Hippocampal formation (tissue), 2 donors: ENCODE measurements at regions not wholly inside any gene's neighbourhood (a gene's known extent, or its start where the extent isn't known, plus 50 kb on each side); places are given as distances from the start of the nearest gene placed in this dataset.
"Not testable (repeated sequence)": the region's sequence is repeated elsewhere in the genome, so short reads cannot be mapped to it uniquely, and the experiment has no call there.

ENCODE experiments used
- DNase-seq, 2 donors: peaks; one replicate each; lab custom pipeline; 2025; lab: John Stamatoyannopoulos, UW

DNA sequence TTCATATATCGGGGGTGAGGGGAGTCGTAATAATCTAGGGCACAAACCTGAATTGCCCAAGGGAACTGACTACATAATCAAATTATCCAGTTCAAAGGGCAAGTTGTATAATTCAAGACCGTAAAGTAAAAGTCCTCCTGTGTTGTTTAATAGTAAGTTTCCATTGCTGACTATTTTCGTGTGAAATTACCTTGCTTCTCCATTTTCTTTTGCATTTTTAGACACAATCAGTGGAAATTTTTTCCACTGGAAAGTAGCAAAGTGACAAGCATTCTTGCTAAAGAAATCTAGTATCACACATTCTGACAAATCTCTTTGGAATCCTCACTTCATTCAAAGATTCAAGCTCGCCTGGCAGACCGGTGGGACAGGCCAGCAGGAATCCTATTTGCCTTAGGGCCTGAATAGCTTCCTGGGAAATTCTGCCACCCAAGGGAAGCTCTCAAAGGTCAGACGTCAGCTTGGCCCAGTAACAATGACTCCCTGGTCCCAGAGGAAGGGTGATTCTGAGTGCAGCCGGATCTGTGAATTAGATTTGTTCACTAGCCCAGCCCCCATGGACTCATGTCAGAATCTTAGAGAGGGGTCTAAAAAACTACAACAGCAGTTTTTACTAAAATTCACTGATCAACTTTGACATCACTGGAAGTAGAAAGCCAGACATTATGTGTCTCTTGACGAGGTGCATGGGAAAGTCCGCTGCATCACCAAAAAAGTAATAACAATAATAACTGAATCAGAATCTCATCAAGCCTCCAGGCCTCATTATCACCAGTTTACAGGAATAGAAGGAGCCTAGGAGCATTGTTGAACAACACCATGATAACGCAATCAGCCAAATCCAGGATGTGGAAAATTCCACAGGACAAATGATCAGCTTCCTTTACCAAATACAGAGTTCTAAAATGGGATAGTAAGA lies 161.0 kb downstream of the SKIDA1 start:
- no peak for DNase-seq

DNA sequence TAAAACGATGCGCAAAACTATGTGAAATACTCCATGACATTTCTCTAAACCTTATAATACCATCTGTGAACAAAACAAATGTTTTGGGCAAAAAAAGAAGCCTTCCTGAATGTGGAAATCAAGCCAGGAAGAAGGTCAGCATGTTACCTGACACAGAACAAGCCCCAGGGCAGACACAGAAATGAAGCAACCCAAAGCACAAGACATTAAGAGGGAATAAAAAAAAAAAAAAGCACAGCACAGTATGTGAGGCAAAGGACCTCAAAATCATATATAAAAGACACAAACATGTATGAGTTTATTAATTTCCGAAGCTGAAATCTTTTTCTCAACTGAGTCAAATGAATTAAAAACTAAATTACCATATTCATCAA lies 161.8 kb downstream of the SKIDA1 start:
- DNase-seq: no peak

DNA sequence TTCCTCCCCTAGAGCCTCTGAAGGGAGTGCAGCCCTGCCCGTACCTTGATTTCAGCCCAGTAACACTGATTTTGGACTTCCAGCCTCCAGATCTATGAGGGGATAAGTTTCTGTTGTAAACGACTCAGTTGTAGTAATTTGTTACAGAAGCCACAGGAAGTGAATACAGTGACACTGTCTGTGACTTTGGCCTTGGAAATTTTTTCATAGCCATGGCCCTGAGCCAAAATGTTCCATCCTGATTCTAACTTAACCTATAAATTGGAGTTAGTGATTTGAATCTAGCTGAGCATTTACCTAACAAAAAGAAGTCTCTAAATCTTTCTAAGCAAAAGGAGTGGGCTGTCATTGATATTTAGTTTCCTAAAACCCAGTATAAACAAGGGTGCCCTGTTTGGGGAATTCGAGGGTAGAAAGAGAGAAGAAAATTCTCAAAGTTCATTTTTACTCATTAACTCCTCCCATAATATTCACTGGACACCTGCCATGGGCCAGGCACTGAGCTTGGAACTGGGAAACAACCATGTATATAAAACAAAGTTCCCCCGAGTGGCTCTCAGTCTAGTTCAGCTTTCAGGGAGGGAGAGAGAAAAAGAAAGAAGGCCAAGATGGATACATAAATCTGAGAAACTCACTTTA lies 162.3 kb downstream of the SKIDA1 start:
- no peak for DNase-seq

DNA sequence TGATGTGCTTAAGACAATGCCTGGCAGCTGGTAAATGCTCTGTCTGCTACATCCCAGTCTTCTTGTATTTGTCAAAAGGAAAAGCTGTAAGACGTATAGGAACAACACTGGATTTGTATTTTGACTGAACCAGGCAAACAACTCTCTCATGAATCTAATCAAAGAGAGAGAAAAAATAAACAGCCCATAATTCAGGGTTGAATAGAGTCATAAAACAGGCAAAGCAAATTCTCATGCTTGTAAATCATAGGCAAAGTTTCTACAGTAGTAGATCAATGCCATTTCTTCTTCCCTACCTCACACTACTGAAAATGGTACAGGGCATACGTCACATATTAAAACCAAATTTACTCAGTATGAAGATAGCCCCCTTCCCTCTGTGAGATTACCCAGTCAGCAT lies 166.3 kb downstream of the SKIDA1 start:
- no peak for DNase-seq

DNA sequence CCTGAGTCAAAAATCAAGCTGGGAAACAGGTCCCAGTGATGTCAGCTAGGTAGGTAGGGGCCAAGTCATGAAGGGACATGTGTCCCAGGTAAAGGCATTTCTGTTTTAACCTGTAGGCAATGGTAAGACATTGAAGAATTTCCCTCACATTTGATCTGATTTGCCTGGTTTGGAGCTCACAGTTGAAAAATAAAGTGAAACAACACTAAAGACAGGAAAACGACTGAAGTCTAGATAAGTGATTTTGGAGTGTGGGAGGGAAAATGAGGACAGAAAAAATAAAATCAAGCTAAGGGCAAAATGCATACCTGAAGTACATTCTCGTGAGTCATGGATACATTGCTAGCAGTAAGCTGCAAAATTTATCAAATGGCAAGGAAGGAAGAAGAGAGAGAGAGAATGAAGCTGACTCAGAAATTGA lies 169.9 kb downstream of the SKIDA1 start:
- DNase-seq: no peak

DNA sequence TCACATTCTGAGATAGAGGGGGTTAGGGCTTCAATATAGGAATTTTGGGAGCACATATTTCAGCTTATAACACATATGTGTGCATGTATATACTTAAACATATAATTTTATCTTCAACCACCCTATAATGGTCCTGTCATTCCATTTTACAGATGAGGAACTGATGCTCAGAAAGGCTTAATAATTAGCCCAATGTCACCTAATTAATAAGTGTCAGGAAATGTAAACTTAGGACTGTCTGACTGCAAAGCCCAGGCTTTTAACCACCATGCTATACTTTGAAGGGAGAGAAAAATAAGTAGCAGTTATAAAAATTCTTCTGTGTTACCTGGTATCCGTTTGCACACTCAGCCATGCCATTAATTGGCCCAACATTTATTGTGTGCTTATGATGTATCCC lies 172.6 kb downstream of the SKIDA1 start:
- no peak for DNase-seq

DNA sequence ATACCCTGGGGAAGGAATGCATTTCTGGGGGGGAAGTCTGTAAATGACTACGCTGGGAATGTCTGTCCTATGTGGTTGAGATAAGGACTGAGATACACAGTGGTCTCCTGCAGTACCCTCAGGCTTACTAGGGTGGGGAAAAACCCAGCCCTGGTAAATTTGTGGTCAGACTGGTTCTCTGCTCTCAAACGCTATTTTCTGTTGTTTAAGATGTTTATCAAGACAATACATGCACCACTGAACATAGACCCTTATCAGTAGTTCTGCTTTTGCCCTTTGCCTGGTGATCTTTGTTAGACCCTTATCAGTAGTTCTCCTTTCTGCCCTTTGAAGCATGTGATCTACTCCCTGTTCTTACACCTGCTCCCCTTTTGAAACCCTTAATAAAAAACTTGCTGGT lies 173.9 kb downstream of the SKIDA1 start:
- DNase-seq: not testable (repeated sequence)

DNA sequence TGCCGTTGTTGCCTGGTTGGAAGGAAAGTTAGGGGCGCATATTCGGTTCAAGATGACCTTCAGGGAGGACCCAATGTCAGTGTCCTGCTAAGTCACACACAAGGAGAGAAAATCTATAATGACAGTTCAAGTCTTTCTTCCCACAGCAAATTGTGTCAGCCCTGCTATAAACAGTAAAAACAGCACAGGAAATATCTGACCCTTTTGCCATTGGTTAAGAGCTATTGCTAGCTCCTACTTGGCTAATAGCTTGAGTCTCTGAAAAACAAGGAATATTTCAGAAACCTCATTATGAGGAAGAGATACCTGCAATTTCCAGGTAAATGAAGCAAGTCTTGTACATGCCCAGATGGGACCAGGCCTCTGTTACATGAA lies 175.6 kb downstream of the SKIDA1 start:
- DNase-seq: no peak

DNA sequence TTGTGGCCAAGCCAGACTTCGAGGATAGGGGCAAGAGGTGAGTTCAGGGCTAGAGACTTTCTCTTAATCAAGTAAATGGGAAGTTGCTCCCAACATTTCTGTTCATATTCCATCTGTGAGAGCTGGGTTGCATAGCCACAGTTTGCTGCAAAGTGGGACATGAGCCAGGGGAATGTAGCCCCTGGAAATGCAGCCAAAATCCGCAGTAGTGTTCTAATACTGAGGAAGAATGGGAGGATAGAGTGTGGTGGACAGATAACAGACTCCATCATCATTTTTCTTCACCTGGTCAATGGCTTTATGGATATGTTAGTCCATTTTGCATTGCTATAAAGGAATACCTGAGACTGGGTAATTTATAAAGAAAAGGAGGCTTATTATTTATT lies 177.7 kb downstream of the SKIDA1 start:
- DNase-seq: no peak

DNA sequence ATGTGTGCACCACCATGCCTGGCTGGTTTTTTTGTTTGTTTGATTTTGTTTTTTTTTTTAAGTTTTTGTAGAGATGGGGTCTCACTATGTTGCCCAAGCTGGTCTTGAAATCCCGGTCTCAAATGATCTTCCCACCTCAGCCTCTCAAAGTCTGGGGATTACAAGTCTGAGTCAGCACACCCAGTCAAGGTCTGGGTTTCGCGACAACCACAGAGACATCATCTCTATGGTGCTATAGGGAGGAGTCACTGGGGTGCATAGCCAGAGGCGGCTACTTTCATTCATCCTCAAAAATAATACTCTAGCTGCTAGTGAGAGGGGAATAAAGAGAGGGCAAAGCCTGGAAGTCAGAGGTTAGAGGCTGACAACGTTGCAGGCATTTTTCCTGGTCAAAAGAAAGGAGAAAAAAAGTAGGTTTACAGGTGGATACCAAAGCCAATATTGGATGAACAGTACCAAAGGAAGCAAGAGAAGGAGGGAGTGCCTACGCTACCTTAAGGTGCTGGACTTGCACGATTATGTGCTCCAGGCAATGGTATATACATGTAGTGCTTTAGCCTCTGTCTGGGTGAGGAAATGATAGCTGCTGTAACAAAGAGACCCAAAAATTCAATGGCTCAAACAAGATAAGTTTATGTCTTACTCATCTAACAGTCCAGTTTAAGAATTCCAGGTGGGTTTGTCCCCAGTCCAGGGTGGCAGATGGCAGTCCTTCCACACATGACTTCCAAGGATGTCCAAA lies 178.3 kb downstream of the SKIDA1 start:
- no peak for DNase-seq

DNA sequence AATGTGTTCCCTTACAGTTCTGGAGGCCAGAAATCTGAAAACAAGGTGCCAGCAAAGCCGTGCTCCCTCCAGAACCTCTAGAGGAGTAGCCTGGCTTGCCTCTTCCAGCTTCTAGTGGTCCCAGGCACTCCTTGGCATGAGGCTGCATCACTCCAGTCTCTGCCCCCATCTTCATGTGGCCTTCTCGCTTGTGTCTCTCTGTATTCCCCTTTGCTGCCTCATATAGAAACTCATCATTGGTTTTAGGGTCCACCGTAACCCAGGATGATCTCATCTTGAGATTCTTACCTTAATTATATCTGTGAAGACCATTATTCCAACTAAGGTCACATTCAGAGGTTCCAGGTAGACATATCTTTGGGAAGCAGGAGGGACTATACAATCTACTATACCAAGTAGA lies 182.4 kb downstream of the SKIDA1 start:
- no peak for DNase-seq

DNA sequence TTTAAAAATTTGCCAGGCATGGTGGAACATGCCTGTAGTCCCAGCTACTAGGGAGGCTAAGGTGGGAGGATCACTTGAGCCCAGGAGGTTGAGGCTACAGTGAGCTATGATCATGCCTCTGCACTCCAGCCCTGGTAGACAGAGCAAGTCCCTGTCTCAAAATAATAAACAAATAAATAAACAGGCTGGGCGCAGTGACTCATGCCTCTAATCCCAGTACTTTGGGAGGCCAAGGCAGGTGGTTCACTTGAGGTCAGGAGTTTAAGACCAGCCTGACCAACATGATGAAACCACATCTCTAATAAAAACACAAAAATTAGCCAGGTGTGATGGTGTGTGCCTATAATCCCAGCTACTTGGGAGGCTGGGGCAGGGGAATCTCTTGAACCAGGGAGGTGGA lies 183.0 kb downstream of the SKIDA1 start:
- not testable (repeated sequence) for DNase-seq

DNA sequence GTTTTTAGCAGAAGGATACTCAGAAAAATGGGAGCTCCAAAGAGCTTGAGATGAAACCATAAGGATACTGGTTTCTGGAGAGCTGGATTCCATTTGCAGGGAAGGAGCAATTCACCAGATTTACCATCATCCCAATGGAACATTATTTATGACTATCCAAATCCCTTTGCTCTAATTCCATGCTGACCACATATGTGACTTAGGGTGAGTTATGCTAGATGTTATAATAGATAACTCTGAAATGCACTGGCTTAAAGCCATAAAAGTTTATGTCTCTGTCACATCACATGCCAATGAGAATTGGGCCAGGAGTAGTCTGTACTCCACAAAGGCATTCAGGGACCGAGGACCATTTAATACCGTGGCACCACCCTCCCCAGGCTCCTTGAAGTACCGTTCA lies 185.2 kb downstream of the SKIDA1 start:
- DNase-seq: no peak

DNA sequence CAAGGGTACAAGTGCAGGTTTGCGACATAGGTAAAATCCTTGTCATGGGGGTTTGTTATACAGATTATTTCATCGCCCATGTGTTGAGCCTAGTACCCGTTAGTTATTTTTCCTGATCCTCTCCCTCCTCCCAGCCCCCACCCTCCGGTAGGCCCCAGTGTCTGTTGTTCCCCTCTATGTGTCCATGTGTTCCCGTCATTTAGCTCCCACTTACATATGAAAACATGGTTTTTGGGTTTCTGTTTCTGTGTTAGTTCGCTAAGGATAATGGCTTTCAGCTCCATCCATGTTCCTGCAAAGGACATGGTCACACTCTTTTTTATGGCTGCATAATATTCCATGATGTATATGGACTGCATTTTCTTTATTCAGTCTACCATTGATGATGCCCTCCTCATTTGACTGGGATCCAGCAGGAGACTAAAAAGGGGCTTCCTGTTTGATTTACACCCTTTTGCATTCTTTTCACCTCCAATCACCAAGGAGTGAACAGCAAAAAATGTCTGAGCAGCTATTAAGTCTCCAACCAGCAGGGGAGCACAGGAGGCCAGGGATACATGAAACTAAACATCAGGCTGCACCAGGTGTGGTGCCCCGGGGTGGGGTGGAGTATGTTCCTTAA lies 188.2 kb downstream of the SKIDA1 start:
- no peak for DNase-seq

DNA sequence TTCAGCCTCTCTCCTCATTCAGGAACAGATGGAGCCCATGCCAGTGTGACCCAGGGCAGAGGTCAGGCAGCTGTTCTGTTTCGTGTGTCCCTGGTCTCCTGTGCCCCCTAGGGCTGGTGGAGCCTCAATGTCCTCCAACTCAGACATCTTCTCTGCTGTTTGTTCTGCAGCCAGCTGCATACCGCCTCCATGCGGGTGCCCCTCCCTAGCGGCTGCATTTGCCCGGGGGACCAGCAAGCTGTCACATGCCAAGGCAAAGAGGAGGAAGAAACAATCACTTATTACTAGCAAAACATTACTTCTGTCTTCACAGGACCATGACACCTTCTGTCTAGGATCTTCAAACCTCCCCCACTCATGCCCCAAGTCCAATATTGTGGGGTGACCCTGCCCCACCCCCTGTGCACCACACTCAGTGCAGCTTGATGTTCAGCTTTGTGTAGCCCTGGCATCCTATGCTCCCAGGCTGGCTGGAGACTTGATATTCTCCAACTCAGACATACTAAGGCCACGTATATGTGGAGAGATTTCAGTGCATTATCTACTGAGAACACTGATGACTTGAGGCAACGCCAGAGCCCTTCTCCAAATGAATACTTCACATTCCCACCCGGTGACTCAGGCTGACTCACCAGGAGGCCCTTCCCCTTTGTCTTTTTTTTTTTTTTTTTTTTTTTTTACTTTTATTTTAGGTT lies 188.9 kb downstream of the SKIDA1 start:
- no peak for DNase-seq

DNA sequence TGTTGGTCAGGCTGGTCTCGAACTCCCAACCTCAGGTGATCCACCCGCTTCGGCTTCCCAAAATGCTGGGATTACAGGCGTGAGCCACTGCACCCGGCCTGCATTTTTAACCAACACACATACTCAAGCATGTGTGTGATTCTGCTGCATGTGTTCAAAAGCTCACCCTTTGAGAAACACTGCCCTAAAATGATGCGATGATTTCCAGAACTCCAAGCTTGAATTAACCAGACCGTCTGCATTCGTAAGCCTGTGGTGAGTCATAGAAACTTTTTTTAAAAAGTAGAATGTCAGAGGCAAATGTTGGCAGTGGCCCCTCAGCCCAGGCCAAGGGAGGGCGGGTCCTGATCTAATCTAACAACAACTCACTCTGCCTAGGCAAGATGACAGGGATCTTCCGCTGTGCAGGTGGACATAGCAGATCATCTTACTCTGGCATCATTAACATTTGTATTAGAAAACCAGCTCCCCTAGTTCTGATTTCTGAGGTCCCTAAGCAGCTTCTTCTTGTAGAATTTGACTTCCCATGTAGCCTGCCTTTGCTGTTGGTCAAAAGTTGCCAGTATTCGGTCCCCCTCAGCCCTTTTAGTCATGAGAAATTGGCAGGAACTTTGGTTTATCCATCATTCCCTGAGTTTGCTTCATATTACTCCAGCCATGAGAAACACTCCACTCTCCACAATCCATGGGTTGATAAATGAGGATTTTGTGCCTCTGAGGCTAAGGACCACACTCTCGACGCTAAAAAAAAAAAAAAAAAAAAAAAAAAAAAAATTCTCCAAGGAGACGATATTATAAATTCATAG lies 190.4 kb downstream of the SKIDA1 start:
- no peak for DNase-seq

DNA sequence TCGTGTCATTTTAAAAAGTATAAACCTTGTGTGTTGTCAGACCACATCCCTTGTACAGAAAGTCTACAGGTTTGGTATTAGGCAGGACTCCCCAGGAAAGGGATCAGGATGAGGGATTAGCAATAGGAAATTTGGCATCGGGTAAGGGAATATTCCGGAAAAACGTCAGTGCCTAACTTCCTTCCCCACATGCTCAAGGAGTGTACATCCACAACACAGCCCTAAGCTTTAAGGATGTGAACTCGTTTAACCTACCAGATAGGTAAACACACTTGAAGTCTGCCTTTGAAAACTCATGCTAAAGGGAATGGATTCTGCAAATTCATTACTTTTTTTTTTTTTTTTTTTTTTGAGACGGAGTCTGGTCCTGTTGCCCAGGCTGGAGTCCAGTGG lies 194.9 kb downstream of the SKIDA1 start:
- no peak for DNase-seq

DNA sequence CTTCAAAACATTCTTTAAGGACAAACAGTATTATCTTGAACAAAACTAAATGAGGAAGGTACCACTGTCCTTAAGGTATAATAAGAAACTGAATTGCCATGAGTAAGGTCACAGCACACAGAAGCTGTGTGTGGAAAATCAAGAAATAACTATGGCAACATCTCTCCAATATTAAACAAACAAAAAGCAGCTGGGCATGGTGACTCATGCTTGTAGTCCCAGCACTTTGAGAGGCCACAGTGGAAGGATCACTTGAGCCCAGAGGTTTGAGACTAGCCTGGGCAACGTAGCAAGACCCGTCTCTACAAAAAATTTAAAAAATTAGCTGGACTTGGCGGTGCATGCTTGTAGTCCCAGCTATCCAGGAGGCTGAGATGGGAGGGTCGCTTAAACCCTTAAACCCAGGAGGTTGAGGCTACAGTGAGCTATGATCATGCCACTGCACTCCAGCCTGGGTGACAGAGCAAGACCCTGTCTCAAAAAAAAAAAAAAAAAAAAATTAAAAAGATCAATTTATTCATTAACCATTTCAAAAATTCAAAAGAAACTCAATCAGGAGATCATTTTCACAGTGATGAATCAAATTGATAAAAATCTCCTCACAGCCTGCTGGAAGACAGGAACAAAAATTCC lies 195.4 kb downstream of the SKIDA1 start:
- no peak for DNase-seq

DNA sequence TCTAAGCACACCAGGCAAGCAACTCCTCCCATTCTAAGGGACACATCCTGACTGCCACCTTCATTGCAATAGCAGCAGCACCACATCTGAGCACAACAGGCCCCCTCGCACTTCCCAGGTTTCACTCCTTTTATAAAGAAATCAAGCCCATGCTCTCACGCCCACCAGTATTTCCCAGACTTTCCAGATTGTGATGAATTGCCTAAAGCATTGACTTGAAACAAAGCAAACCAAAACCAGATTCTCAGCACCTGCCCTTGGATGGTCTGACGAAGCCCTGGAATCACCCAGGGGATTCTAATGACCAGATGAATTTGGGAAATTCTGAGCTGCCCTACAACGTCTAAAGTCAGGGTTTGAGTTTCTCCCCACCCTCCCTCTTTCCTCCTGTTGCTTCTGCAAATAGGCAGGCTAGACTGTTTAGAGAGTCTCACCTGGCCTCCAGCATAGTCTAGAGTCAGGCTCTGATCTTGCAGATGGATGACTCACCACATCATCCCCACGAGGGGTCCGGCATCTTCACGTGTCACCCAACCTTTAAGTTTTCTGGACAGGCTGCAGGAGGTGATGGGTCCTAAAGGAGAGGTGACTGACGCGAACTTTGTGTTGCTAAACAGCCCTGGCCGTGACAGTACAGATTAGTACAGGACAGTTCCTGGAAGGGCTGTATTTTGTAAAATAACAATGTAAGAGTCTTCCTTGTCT lies 198.0 kb downstream of the SKIDA1 start:
- DNase-seq: no peak
